AG10803 (cell line): ENCODE measurements at regions not wholly inside any gene's neighbourhood (a gene's known extent, or its start where the extent isn't known, plus 50 kb on each side); places are given as distances from the start of the nearest gene placed in this dataset.
A peak's percentile ranks its signal among the peaks of the same experiment; 100 is the strongest.

Experiments used
- DNase-seq: peaks from one replicate; pipeline ENCODE4 v3.0.0; 2010; ENCODE audit warnings: low read depth
- H3K4me3 ChIP-seq: 2 replicates; pipeline ENCODE4 v1.5.1; 2011; ENCODE audit warnings: mild to moderate bottlenecking, low read length, control low read depth
- CTCF ChIP-seq: conservative IDR thresholded peaks from 2 replicates; pipeline ENCODE4 v1.5.1; 2011; ENCODE audit warnings: mild to moderate bottlenecking, low read length, control low read depth, inconsistent platforms

GRCh38 chr4:102411408-102411807 lies 66.1 kb upstream of the SLC39A8 start:
- TF ChIP-seq CTCF: no peak
- H3K4me3 ChIP-seq: no peak overlapping the region
- peak; percentile 73 for DNase-seq

GRCh38 chr4:102416765-102417164 lies 71.5 kb upstream of the SLC39A8 start:
- no peak for TF ChIP-seq CTCF
- DNase-seq: no peak
- H3K4me3 ChIP-seq: no peak overlapping the region

- H3K4me3 ChIP-seq: no peak overlapping the region
- TF ChIP-seq CTCF: peak; percentile 57
- peak; percentile 52 for DNase-seq
Measured at GRCh38 chr4:102420563-102421398, 75.5 kb upstream of the SLC39A8 start.

DNA sequence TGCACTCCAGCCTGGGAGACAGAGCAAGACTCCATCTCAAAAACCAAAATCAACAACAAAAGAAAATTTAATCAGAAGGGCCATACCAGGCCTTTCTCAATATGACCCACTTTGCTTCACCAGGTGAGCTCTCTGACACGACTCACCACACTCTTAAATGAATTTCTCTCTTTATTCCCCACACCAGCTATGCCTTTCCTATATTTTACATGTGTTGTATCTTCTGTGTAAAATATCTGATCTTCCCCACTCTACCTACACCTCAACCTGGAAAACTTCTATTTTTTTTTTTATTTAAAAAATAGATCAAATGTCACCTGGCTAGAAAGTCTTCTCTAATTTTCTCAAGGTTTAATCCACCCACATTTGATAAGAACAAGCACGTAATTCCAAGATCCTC lies 77.6 kb upstream of the SLC39A8 start:
- TF ChIP-seq CTCF: no peak
- no peak overlapping the region for H3K4me3 ChIP-seq
- DNase-seq: no peak

- no peak for TF ChIP-seq CTCF
- H3K4me3 ChIP-seq: no peak overlapping the region
- no peak for DNase-seq
Measured at GRCh38 chr4:102423375-102423774, 77.8 kb upstream of the NFKB1 start.

- no peak overlapping the region for H3K4me3 ChIP-seq
- no peak for DNase-seq
- TF ChIP-seq CTCF: no peak
Measured at GRCh38 chr4:102427371-102427998, 73.7 kb upstream of the NFKB1 start.

- no peak for TF ChIP-seq CTCF
- H3K4me3 ChIP-seq: no peak overlapping the region
- no peak for DNase-seq
Measured at GRCh38 chr4:102428122-102428521, 73.0 kb upstream of the NFKB1 start.
